ENCODE measurements at regions not wholly inside any gene's neighbourhood (a gene's known extent, or its start where the extent isn't known, plus 50 kb on each side); places are given as distances from the start of the nearest gene placed in this dataset.
"Not testable (repeated sequence)": the region's sequence is repeated elsewhere in the genome, so short reads cannot be mapped to it uniquely, and the experiment has no call there.

GRCh38 chr1:102529446-102529845, 532.7 kb upstream of the OLFM3 start:
- no peaks in the 10 kb centered on the region for H3K4me1 ChIP-seq (replicated peaks in 1 of 2)
- H3K27ac ChIP-seq, result no peak overlapping the region
- H3K9me3 ChIP-seq (replicated peaks in 1 of 3), result no peaks in the 10 kb centered on the region
- WGBS, 4 donors, result 50 to 69% (median 64%) methylated on average over 1 of the region's 1 CpG
- DNase-seq, result no peak
- TF ChIP-seq CTCF (IDR thresholded peaks at IDR 0.05), result no peak
- TF ChIP-seq POLR2A (IDR thresholded peaks at IDR 0.05), result no peak
- H3K36me3 ChIP-seq (replicated peaks in 1 of 2), result no peaks in the 10 kb centered on the region
- intact Hi-C loops (cut with DNase I), result no loop called here
- no peaks in the 10 kb centered on the region for H3K27me3 ChIP-seq
- no peak overlapping the region for H3K4me3 ChIP-seq

- intact Hi-C loops (cut with DNase I), result no loop called here
- WGBS, 4 donors, result 36 to 63% (median 38%) methylated on average over 3 of the region's 3 CpGs
- DNase-seq, result no peak
These were observed 504.0 kb upstream of the OLFM3 start for GRCh38 chr1:102500758-102501157.

GRCh38 chr1:102498929-102499328, 502.2 kb upstream of the OLFM3 start:
- no peaks in the 10 kb centered on the region for H3K36me3 ChIP-seq (replicated peaks in 1 of 2)
- TF ChIP-seq POLR2A (IDR thresholded peaks at IDR 0.05), result no peak
- no peak for TF ChIP-seq CTCF (IDR thresholded peaks at IDR 0.05)
- intact Hi-C loops (cut with DNase I), result no loop called here
- H3K4me1 ChIP-seq (replicated peaks in 1 of 2), result no peaks in the 10 kb centered on the region
- no peaks in the 10 kb centered on the region for H3K9me3 ChIP-seq (replicated peaks in 1 of 3)
- no peak for DNase-seq
- H3K4me3 ChIP-seq, result no peak overlapping the region
- no peaks in the 10 kb centered on the region for H3K27me3 ChIP-seq
- no peak overlapping the region for H3K27ac ChIP-seq
- 50 to 67% (median 63%) methylated on average over 2 of the region's 2 CpGs for WGBS, 4 donors

More at GRCh38 chr1:102500758-102501157, 504.0 kb upstream of the OLFM3 start:
- Histone ChIP-seq H3K4me1 (replicated peaks in 1 of 2) (no peaks in the 10 kb centered on the region), H3K4me3 (no peak overlapping the region), H3K27ac (no peak overlapping the region), H3K9me3 (replicated peaks in 1 of 3) (no peaks in the 10 kb centered on the region), H3K36me3 (replicated peaks in 1 of 2) (no peaks in the 10 kb centered on the region), H3K27me3 (no peaks in the 10 kb centered on the region)
- TF ChIP-seq CTCF (IDR thresholded peaks at IDR 0.05) (no peak), POLR2A (IDR thresholded peaks at IDR 0.05) (no peak)

- H3K4me1 ChIP-seq (replicated peaks in 1 of 2); H3K27me3 ChIP-seq; DNase-seq; intact Hi-C loops (cut with DNase I); H3K36me3 ChIP-seq (replicated peaks in 1 of 2); H3K4me3 ChIP-seq; H3K27ac ChIP-seq; H3K9me3 ChIP-seq (replicated peaks in 1 of 3): not testable (repeated sequence)
- 70 to 74% (median 73%) methylated on average over 3 of the region's 3 CpGs for WGBS, 4 donors
These were observed 501.1 kb upstream of the OLFM3 start for GRCh38 chr1:102497810-102498209.

- TF ChIP-seq POLR2A (IDR thresholded peaks at IDR 0.05), result no peak
- TF ChIP-seq CTCF (IDR thresholded peaks at IDR 0.05), result no peak
- intact Hi-C loops (cut with DNase I), result no loop called here
- Histone ChIP-seq H3K27me3 (no peaks in the 10 kb centered on the region), H3K4me1 (replicated peaks in 1 of 2) (no peaks in the 10 kb centered on the region), H3K4me3 (no peak overlapping the region), H3K27ac (no peak overlapping the region), H3K36me3 (replicated peaks in 1 of 2) (no peaks in the 10 kb centered on the region), H3K9me3 (replicated peaks in 1 of 3) (no peaks in the 10 kb centered on the region)
- DNase-seq, result no peak
- 37 to 54% (median 40%) methylated on average over 1 of the region's 1 CpG for WGBS, 4 donors
These were observed 475.8 kb upstream of the OLFM3 start for GRCh38 chr1:102472520-102472919.

All from adrenal gland (tissue), 9 donors.